ENCODE measurements at regions not wholly inside any gene's neighbourhood (a gene's known extent, or its start where the extent isn't known, plus 50 kb on each side); places are given as distances from the start of the nearest gene placed in this dataset.

- no peak for DNase-seq
Measured at GRCh38 chr1:216921866-216922265, 198.6 kb upstream of the ESRRG start.

GRCh38 chr1:216919060-216919970 lies 196.1 kb upstream of the ESRRG start:
- peak in 2 of 3 donors; percentile 39 to 69 for DNase-seq

- no peak for DNase-seq
Measured at GRCh38 chr1:216916890-216917438, 193.7 kb upstream of the ESRRG start.

GRCh38 chr1:216914974-216915373 lies 191.7 kb upstream of the ESRRG start:
- no peak for DNase-seq

- DNase-seq = peak in 1 of 3 donors; percentile 62
Measured at GRCh38 chr1:216913976-216914375, 190.7 kb upstream of the ESRRG start.

GRCh38 chr1:216910081-216910840 lies 187.0 kb upstream of the ESRRG start:
- no peak for DNase-seq

- DNase-seq = no peak
Measured at GRCh38 chr1:216908126-216908525, 184.9 kb upstream of the ESRRG start.

GRCh38 chr1:216907100-216907499 lies 183.9 kb upstream of the ESRRG start:
- no peak for DNase-seq

GRCh38 chr1:216905781-216906180 lies 182.6 kb upstream of the ESRRG start:
- DNase-seq = no peak

GRCh38 chr1:216905137-216905536 lies 181.9 kb upstream of the ESRRG start:
- DNase-seq = no peak

- DNase-seq = no peak
Measured at GRCh38 chr1:216904471-216904870, 181.2 kb upstream of the ESRRG start.

GRCh38 chr1:216903382-216903740 lies 180.1 kb upstream of the ESRRG start:
- DNase-seq = no peak

GRCh38 chr1:216902669-216903381 lies 179.6 kb upstream of the ESRRG start:
- DNase-seq = no peak

GRCh38 chr1:216900116-216900620 lies 176.9 kb upstream of the ESRRG start:
- DNase-seq = no peak

GRCh38 chr1:216898801-216899200 lies 175.6 kb upstream of the ESRRG start:
- DNase-seq = no peak

- peak; percentile 27 to 68 (median 31) for DNase-seq
Measured at GRCh38 chr1:216896146-216896545, 172.9 kb upstream of the ESRRG start.

GRCh38 chr1:216894494-216894893 lies 171.3 kb upstream of the ESRRG start:
- DNase-seq = peak in 1 of 3 donors; percentile 40

GRCh38 chr1:216892581-216893160 lies 169.4 kb upstream of the ESRRG start:
- no peak for DNase-seq

GRCh38 chr1:216890871-216891270 lies 167.6 kb upstream of the ESRRG start:
- DNase-seq = no peak

GRCh38 chr1:216888731-216889130 lies 165.5 kb upstream of the ESRRG start:
- peak in 1 of 3 donors; percentile 15 for DNase-seq

GRCh38 chr1:216887032-216887431 lies 163.8 kb upstream of the ESRRG start:
- no peak for DNase-seq
